ENCODE measurements at regions not wholly inside any gene's neighbourhood (a gene's known extent, or its start where the extent isn't known, plus 50 kb on each side); places are given as distances from the start of the nearest gene placed in this dataset.

DNA sequence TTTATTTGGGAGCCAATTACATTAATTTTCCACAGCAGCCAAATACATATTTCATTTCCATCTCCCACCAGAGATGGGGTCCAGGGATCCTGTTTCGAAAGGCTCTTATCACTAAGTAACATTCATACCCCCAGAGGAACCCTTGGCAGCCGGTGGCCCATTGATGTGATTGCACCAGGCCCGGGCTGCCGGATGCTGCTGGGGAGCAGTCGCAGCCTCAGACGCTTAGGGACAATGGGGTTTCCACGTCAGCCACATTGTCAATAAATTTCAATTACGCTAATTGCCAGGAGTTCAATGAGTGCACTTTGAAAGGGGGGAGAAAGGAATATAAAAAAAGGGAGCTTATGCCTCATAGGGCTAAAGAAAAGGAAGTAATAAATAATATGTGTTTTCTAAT is 478.8 kb upstream of the ADAMTS16 start:
- no peak overlapping the region for H3K27ac ChIP-seq
- TF ChIP-seq, protein P1, sequence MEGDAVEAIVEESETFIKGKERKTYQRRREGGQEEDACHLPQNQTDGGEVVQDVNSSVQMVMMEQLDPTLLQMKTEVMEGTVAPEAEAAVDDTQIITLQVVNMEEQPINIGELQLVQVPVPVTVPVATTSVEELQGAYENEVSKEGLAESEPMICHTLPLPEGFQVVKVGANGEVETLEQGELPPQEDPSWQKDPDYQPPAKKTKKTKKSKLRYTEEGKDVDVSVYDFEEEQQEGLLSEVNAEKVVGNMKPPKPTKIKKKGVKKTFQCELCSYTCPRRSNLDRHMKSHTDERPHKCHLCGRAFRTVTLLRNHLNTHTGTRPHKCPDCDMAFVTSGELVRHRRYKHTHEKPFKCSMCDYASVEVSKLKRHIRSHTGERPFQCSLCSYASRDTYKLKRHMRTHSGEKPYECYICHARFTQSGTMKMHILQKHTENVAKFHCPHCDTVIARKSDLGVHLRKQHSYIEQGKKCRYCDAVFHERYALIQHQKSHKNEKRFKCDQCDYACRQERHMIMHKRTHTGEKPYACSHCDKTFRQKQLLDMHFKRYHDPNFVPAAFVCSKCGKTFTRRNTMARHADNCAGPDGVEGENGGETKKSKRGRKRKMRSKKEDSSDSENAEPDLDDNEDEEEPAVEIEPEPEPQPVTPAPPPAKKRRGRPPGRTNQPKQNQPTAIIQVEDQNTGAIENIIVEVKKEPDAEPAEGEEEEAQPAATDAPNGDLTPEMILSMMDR (conservative IDR thresholded peaks at IDR 0.05; ENCODE audit: low read depth, low read length): no peak
- no peaks in the 10 kb centered on the region for H4K20me1 ChIP-seq (ENCODE audit: insufficient read depth)
- H3K79me2 ChIP-seq (ENCODE audit: insufficient read depth, low read depth): no peaks in the 10 kb centered on the region
- no peaks in the 10 kb centered on the region for H3K27me3 ChIP-seq (ENCODE audit: insufficient read depth, low read depth)
- H3K4me2 ChIP-seq: no peak overlapping the region
- H3K4me1 ChIP-seq (ENCODE audit: low read depth, poor library complexity, severe bottlenecking): no peaks in the 10 kb centered on the region
- no peak overlapping the region for H3K9ac ChIP-seq
- no peak overlapping the region for H3K4me3 ChIP-seq (IDR thresholded peaks at IDR 0.05; ENCODE audit: insufficient read depth, low read depth, low read length)
- H3K36me3 ChIP-seq (ENCODE audit: insufficient read depth): no peaks in the 10 kb centered on the region
- H2AFZ ChIP-seq (ENCODE audit: low read depth): no peak overlapping the region

DNA sequence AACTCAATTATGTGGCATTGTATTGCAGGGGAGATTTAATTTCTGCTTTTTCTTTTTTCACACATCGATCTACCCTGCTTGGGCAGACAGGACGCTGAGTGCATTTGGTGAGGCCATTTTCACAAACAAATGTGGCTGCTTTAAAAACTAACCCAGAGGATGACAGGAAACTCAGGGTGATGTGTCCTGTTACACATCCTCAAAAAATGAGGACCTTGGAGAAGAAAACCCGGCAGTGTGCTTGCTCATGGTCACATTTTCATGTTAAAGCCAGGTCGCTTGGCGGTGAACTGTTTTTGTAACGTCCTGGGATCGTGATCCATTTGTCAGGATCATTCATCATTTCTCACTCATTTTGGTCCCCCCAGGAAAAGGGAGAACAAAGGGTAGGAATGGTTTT is 478.3 kb upstream of the ADAMTS16 start:
- Histone ChIP-seq H4K20me1 (ENCODE audit: insufficient read depth) (no peaks in the 10 kb centered on the region), H3K4me1 (ENCODE audit: low read depth, poor library complexity, severe bottlenecking) (no peaks in the 10 kb centered on the region), H3K9ac (no peak overlapping the region), H3K4me2 (no peak overlapping the region), H3K36me3 (ENCODE audit: insufficient read depth) (no peaks in the 10 kb centered on the region), H3K79me2 (ENCODE audit: insufficient read depth, low read depth) (no peaks in the 10 kb centered on the region), H3K27me3 (ENCODE audit: insufficient read depth, low read depth) (no peaks in the 10 kb centered on the region), H2AFZ (ENCODE audit: low read depth) (no peak overlapping the region), H3K27ac (no peak overlapping the region), H3K4me3 (IDR thresholded peaks at IDR 0.05; ENCODE audit: insufficient read depth, low read depth, low read length) (no peak overlapping the region)
- TF ChIP-seq, protein P1 (conservative IDR thresholded peaks at IDR 0.05; ENCODE audit: low read depth, low read length): no peak

DNA sequence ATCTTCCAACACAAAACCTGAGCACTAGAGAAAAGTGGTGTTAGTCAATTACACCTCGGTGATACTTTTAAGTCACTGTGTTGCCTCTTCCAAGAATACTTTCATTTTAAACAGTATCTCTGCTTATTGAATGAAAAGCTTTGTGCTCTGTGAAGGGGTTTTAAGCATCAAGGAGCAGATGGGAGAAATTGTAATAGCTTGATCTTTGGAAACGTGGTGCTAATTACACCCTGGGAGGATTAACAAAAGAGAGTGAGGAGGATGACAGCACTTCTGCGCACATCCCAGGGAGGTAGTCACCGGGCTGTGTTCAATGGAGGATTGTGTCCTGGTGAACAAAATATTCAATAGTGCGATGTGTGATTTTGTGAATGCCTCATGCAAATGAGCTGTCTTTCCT is 477.4 kb upstream of the ADAMTS16 start:
- H3K36me3 ChIP-seq (ENCODE audit: insufficient read depth): no peaks in the 10 kb centered on the region
- H3K4me2 ChIP-seq: no peak overlapping the region
- H3K4me3 ChIP-seq (IDR thresholded peaks at IDR 0.05; ENCODE audit: insufficient read depth, low read depth, low read length): no peak overlapping the region
- no peaks in the 10 kb centered on the region for H4K20me1 ChIP-seq (ENCODE audit: insufficient read depth)
- no peak overlapping the region for H3K9ac ChIP-seq
- H3K79me2 ChIP-seq (ENCODE audit: insufficient read depth, low read depth): no peaks in the 10 kb centered on the region
- H3K4me1 ChIP-seq (ENCODE audit: low read depth, poor library complexity, severe bottlenecking): no peaks in the 10 kb centered on the region
- no peak overlapping the region for H2AFZ ChIP-seq (ENCODE audit: low read depth)
- H3K27ac ChIP-seq: no peak overlapping the region
- TF ChIP-seq, protein P1 (conservative IDR thresholded peaks at IDR 0.05; ENCODE audit: low read depth, low read length): no peak
- H3K27me3 ChIP-seq (ENCODE audit: insufficient read depth, low read depth): no peaks in the 10 kb centered on the region

DNA sequence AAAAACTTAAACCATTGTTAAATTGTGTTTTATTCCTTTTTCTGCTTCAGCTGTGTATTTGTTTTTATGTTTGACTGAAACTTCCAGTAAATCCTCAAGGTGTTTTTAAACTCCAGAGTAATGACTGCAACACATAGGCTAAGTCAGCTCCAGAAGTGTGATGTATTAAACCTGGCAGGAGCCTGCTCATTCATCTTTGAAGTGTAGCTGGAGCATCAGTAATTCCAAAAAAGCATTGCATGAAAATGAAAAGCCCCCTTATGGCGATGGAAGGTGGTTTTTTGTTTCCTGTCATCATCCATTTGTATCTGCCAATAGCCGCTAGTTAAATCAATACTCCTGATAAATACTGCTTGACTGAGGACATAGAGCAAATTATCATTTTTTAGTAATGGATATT is 474.2 kb upstream of the ADAMTS16 start:
- H2AFZ ChIP-seq (ENCODE audit: low read depth): no peak overlapping the region
- H3K79me2 ChIP-seq (ENCODE audit: insufficient read depth, low read depth): no peaks in the 10 kb centered on the region
- H3K27me3 ChIP-seq (ENCODE audit: insufficient read depth, low read depth): no peaks in the 10 kb centered on the region
- H3K36me3 ChIP-seq (ENCODE audit: insufficient read depth): no peaks in the 10 kb centered on the region
- H3K4me1 ChIP-seq (ENCODE audit: low read depth, poor library complexity, severe bottlenecking): no peaks in the 10 kb centered on the region
- H3K4me3 ChIP-seq (IDR thresholded peaks at IDR 0.05; ENCODE audit: insufficient read depth, low read depth, low read length): no peak overlapping the region
- H3K4me2 ChIP-seq: no peak overlapping the region
- no peak overlapping the region for H3K9ac ChIP-seq
- TF ChIP-seq, protein P1 (conservative IDR thresholded peaks at IDR 0.05; ENCODE audit: low read depth, low read length): no peak
- H4K20me1 ChIP-seq (ENCODE audit: insufficient read depth): no peaks in the 10 kb centered on the region
- no peak overlapping the region for H3K27ac ChIP-seq

DNA sequence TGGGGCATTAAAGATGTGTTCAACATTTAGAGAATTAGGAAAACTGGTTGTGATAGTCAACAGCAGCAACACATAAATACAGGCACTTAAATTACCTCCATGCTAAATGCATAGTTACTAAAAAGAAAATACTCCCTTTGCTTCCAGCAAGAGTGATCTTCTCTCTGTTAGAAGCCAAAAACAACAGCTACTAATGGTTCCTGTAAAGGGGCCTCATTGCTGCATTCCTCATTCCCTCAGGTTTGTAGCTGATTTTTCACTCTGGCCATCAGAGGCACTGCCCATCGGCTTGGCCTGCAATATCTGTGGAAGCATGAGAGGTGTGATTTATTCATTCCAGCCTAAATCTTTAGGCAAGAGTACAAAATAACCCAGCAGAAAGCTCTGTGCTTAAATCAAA is 466.0 kb upstream of the ADAMTS16 start:
- TF ChIP-seq, protein P1 (conservative IDR thresholded peaks at IDR 0.05; ENCODE audit: low read depth, low read length): no peak
- H2AFZ ChIP-seq (ENCODE audit: low read depth): no peak overlapping the region
- no peak overlapping the region for H3K9ac ChIP-seq

More for the DNA sequence above, 466.0 kb upstream of the ADAMTS16 start:
- Histone ChIP-seq H3K27me3 (ENCODE audit: insufficient read depth, low read depth) (no peaks in the 10 kb centered on the region), H3K4me3 (IDR thresholded peaks at IDR 0.05; ENCODE audit: insufficient read depth, low read depth, low read length) (no peak overlapping the region), H3K79me2 (ENCODE audit: insufficient read depth, low read depth) (no peaks in the 10 kb centered on the region), H3K27ac (no peak overlapping the region), H3K4me1 (ENCODE audit: low read depth, poor library complexity, severe bottlenecking) (no peaks in the 10 kb centered on the region), H4K20me1 (ENCODE audit: insufficient read depth) (no peaks in the 10 kb centered on the region), H3K4me2 (no peak overlapping the region), H3K36me3 (ENCODE audit: insufficient read depth) (no peaks in the 10 kb centered on the region)
